Panc1 (cell line): ENCODE measurements at regions not wholly inside any gene's neighbourhood (a gene's known extent, or its start where the extent isn't known, plus 50 kb on each side); places are given as distances from the start of the nearest gene placed in this dataset.

Experiments
- ATAC-seq: fragments of 200-7000 bp; cut with Tn5 transposase; 2 replicates; pipeline ENCODE4 v1.9.1; 2020; ENCODE audit warnings: mild to moderate bottlenecking, moderate library complexity
- BruUV-seq: library from RNA; stranded (reverse); fragments of 400-500 nt; replicated peaks from 2 replicates; lab custom pipeline; 2021; lab: Mats Ljungman, UMichigan
- CTCF ChIA-PET: fragments of 300-600 bp; sonication (Branson Sonifier 250); formaldehyde crosslinking; loops from one replicate; lab custom pipeline; 2022; ENCODE audit warnings: antibody characterized with exemption; lab: Charles Lee
- POLR2A ChIA-PET: fragments of 300-600 bp; sonication (Branson Sonifier 250); formaldehyde crosslinking; loops from one replicate; lab custom pipeline; 2022; ENCODE audit warnings: antibody characterized with exemption; lab: Charles Lee
- DNase-seq: peaks from one replicate; pipeline ENCODE4 v3.0.0-alpha.2; 2010; ENCODE audit warnings: low read depth, low spot score
- H3K27ac ChIP-seq: 2 replicates; pipeline ENCODE4 v1.5.1; 2011; ENCODE audit warnings: mild to moderate bottlenecking, low read length, inconsistent platforms
- H3K27me3 ChIP-seq: fragments of 200-500 bp; sonication (Bioruptor generic); 2 replicates; pipeline ENCODE4 v1.6.0; 2014; ENCODE audit warnings: low read length, inconsistent platforms; ENCODE audit not compliant: control insufficient read depth, insufficient read depth
- H3K36me3 ChIP-seq: fragments of 200-500 bp; sonication (Bioruptor generic); 2 replicates; pipeline ENCODE4 v1.5.1; 2014; ENCODE audit warnings: inconsistent platforms, mild to moderate bottlenecking, low read length, moderate library complexity; ENCODE audit not compliant: control insufficient read depth, insufficient read depth
- H3K4me1 ChIP-seq: 2 replicates; pipeline ENCODE4 v1.5.1; 2011; ENCODE audit warnings: inconsistent platforms, mild to moderate bottlenecking, low read length, moderate library complexity; ENCODE audit not compliant: control insufficient read depth, insufficient read depth
- H3K4me3 ChIP-seq, 2 experiments: 2 replicates each; pipeline ENCODE4 v1.5.1; 2011 to 2012; ENCODE audit warnings: low read depth in 2 of 2, low read length in 2 of 2, mild to moderate bottlenecking in 2 of 2, inconsistent platforms in 1 of 2, moderate library complexity in 1 of 2
- H3K9me3 ChIP-seq: fragments of 200-500 bp; sonication (Bioruptor generic); 2 replicates; pipeline ENCODE4 v1.5.1; 2014; ENCODE audit warnings: low read depth, mild to moderate bottlenecking, inconsistent platforms, low read length, moderate library complexity; ENCODE audit not compliant: control insufficient read depth, insufficient read depth
- CTCF ChIP-seq: fragments of 450-650 bp; IDR thresholded peaks from 2 replicates; pipeline ENCODE4 v1.5.1; 2017; ENCODE audit warnings: mild to moderate bottlenecking
- POLR2AphosphoS5 ChIP-seq: IDR thresholded peaks from 2 replicates; pipeline ENCODE4 v1.6.1; 2012; ENCODE audit warnings: mild to moderate bottlenecking, low read depth, low read length, moderate library complexity
- REST ChIP-seq, 2 experiments: IDR thresholded peaks; 2 replicates each; pipeline ENCODE4 v1.6.1; 2011 to 2012; ENCODE audit warnings: low read depth in 2 of 2, control low read depth in 1 of 2, low read length in 1 of 2, mild to moderate bottlenecking in 1 of 2, moderate library complexity in 1 of 2; ENCODE audit not compliant: insufficient read depth in 1 of 2
- SIN3A ChIP-seq: IDR thresholded peaks from 2 replicates; pipeline ENCODE4 v1.6.1; 2012; ENCODE audit warnings: low read depth, mild to moderate bottlenecking, low read length, moderate library complexity, borderline replicate concordance; ENCODE audit not compliant: insufficient read depth
- TCF7L2 ChIP-seq: IDR thresholded peaks from 2 replicates; pipeline ENCODE4 v1.6.1; 2011; ENCODE audit warnings: mild to moderate bottlenecking, low read depth, low read length, inconsistent platforms
- in situ Hi-C: cut with HindIII; loops from 2 replicates; pipeline ENCODE4 v1.10.0; 2016; ENCODE audit warnings: low sequenced_read_pairs, low pct_unique_long_range_greater_than_20kb
- intact Hi-C: fragments of 100-400 bp; cut with micrococcal nuclease; formaldehyde crosslinking; loops from one replicate; pipeline ENCODE4 v1.10.0; 2022; ENCODE audit not compliant: unreplicated experiment

- intact Hi-C loops (no loop called here), in situ Hi-C loops (no loop called here)
- peaks cover 17% of the 10 kb centered on the region for H3K4me1 ChIP-seq
- ATAC-seq, result peak; percentile 75; the same call in 1 of the 2 replicates
- ChIA-PET CTCF (interaction anchor here (0.6 kb wide), 1 partner anchor 149 kb away, joined by 4 read pairs; no protein-coding TSS in a partner anchor), POLR2A (interaction anchor here (0.6 kb wide), 1 partner anchor 115 kb away, joined by 4 read pairs; no protein-coding TSS in a partner anchor)
- peaks cover 31% of the 10 kb centered on the region; the same call in 1 of the 2 replicates for H3K9me3 ChIP-seq
- H3K27ac ChIP-seq, result peak overlapping the region; percentile 89
- H3K27me3 ChIP-seq, result no peaks in the 10 kb centered on the region
- no TSS peak for BruUV-seq
- peak; percentile 54 for DNase-seq
- H3K36me3 ChIP-seq, result no peaks in the 10 kb centered on the region
- no peak for TF ChIP-seq TCF7L2
- TF ChIP-seq CTCF, result no peak
- TF ChIP-seq REST (IDR thresholded peaks at IDR 0.05; ENCODE audit: insufficient read depth in 1 of 2, low read depth in 2 of 2, low read length in 1 of 2), result no peak
- no peak for TF ChIP-seq SIN3A
- no peak for TF ChIP-seq POLR2AphosphoS5
- H3K4me3 ChIP-seq, result no peak overlapping the region
Observed at GRCh38 chr12:75759842-75760572, 248.6 kb upstream of the KRR1 start.

- Histone ChIP-seq H3K4me1 (peaks cover 10% of the 10 kb centered on the region), H3K36me3 (no peaks in the 10 kb centered on the region), H3K27me3 (no peaks in the 10 kb centered on the region), H3K27ac (peak overlapping the region; percentile 89), H3K9me3 (peaks cover 31% of the 10 kb centered on the region; the same call in 1 of the 2 replicates), H3K4me3 (no peak overlapping the region)
- ChIA-PET CTCF (no interaction called here), POLR2A (no interaction called here)
- intact Hi-C loops (no loop called here), in situ Hi-C loops (no loop called here)
- DNase-seq (no peak), ATAC-seq (no peak)
- BruUV-seq, result no TSS peak
- TF ChIP-seq CTCF (no peak), REST (IDR thresholded peaks at IDR 0.05; ENCODE audit: insufficient read depth in 1 of 2, low read depth in 2 of 2, low read length in 1 of 2) (no peak), SIN3A (no peak), POLR2AphosphoS5 (no peak), TCF7L2 (no peak)
Observed at GRCh38 chr12:75759196-75759595, 247.8 kb upstream of the KRR1 start.
